Endodermal cell (in vitro differentiated cells): ENCODE measurements at regions not wholly inside any gene's neighbourhood (a gene's known extent, or its start where the extent isn't known, plus 50 kb on each side); places are given as distances from the start of the nearest gene placed in this dataset.

Experiments
- DNase-seq: peaks from one replicate; pipeline ENCODE4 v3.0.0-alpha.2; 2017
- H3K27ac ChIP-seq: 2 replicates; pipeline ENCODE4 v1.5.1; 2013; ENCODE audit warnings: mild to moderate bottlenecking, low read depth, low read length, moderate library complexity
- H3K27me3 ChIP-seq: 2 replicates; pipeline ENCODE4 v1.6.1; 2013; ENCODE audit warnings: mild to moderate bottlenecking, low read length, moderate library complexity; ENCODE audit not compliant: insufficient read depth, control insufficient read depth, poor library complexity, severe bottlenecking
- H3K36me3 ChIP-seq: 2 replicates; pipeline ENCODE4 v1.7.0; 2013; ENCODE audit warnings: mild to moderate bottlenecking, low read length, moderate library complexity; ENCODE audit not compliant: control insufficient read depth, insufficient read depth
- H3K4me1 ChIP-seq: one replicate; pipeline ENCODE4 v1.7.0; 2013; ENCODE audit warnings: low read length; ENCODE audit not compliant: control insufficient read depth, insufficient read depth
- H3K4me3 ChIP-seq: 2 replicates; pipeline ENCODE4 v1.5.1; 2013; ENCODE audit warnings: mild to moderate bottlenecking, low read length, moderate library complexity
- H3K9ac ChIP-seq: 2 replicates; pipeline ENCODE4 v1.6.1; 2013; ENCODE audit warnings: mild to moderate bottlenecking, low read length, moderate library complexity; ENCODE audit not compliant: poor library complexity, severe bottlenecking; ENCODE audit errors: extremely low read depth
- H3K9me3 ChIP-seq: 2 replicates; pipeline ENCODE4 v1.6.1; 2013; ENCODE audit warnings: mild to moderate bottlenecking, low read length, moderate library complexity; ENCODE audit not compliant: control insufficient read depth
- H3K27ac Mint-ChIP-seq: 2 replicates; pipeline ENCODE4 v1.8.0; 2020; ENCODE audit warnings: mixed read lengths
- H3K27me3 Mint-ChIP-seq: 2 replicates; pipeline ENCODE4 v1.8.0; 2021; ENCODE audit warnings: mild to moderate bottlenecking, mixed read lengths; ENCODE audit not compliant: insufficient read depth
- H3K36me3 Mint-ChIP-seq: 2 replicates; pipeline ENCODE4 v1.8.0; 2020; ENCODE audit warnings: low read depth, mixed read lengths
- H3K4me1 Mint-ChIP-seq: 2 replicates; pipeline ENCODE4 v1.8.0; 2020; ENCODE audit warnings: mixed read lengths
- H3K4me3 Mint-ChIP-seq: 2 replicates; pipeline ENCODE4 v1.8.0; 2020; ENCODE audit warnings: mild to moderate bottlenecking, moderate library complexity, mixed read lengths
- H3K9me3 Mint-ChIP-seq: 2 replicates; pipeline ENCODE4 v1.8.0; 2020; ENCODE audit warnings: mild to moderate bottlenecking, mixed read lengths
- CTCF ChIP-seq: fragments of 200-600 bp; sonication (generic); conservative IDR thresholded peaks from 2 replicates; pipeline ENCODE4 v1.5.0; 2021; ENCODE audit warnings: antibody characterized with exemption, mild to moderate bottlenecking
- WGBS, 2 experiments: methylation state at CpG; one replicate each; pipeline versions ENCODE4 v1.1.5 to v1.1.7; 2013; ENCODE audit warnings: missing lambda C conversion rate in 2 of 2, mixed read lengths in 1 of 2; ENCODE audit not compliant: insufficient coverage in 1 of 2, insufficient read length in 1 of 2; 5-methylcytosine and 5-hydroxymethylcytosine counted together

DNA sequence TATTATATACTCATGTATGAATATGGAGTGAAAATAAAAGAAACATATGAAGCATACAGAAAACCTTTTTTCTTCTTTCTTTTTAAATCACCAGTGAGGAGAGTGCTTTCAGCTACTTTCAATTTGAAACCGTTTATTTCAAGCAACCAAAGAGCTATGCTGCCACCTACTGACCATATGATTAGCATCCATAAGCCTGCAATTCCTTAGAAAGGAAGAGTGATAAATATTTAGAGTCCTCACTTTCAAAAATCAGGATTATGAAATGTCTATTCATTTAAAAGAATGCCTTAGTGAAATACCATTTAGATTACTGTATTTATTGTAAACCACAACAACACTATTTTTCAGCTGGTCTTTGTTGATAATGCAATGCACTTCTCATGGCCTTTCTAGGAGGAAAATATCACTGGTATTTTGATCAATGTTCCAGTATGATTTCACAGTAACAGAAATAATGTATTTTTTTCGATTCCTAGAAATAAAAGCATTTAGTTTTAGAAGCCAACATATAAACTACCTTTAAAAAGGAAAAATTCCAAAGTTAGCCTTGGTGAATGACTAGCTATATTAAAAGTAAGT, 667.6 kb downstream of the PCDH18 start:
- Mint-ChIP-seq H3K27ac (no peak overlapping the region), H3K27me3 (no peaks in the 10 kb centered on the region), H3K4me3 (no peak overlapping the region), H3K4me1 (peaks cover 25% of the 10 kb centered on the region), H3K36me3 (no peaks in the 10 kb centered on the region), H3K9me3 (no peaks in the 10 kb centered on the region)
- Histone ChIP-seq H3K27ac (no peak overlapping the region), H3K9ac (no peak overlapping the region), H3K4me1 (no peaks in the 10 kb centered on the region), H3K4me3 (no peak overlapping the region), H3K27me3 (no peaks in the 10 kb centered on the region), H3K9me3 (no peaks in the 10 kb centered on the region), H3K36me3 (no peaks in the 10 kb centered on the region)
- TF ChIP-seq CTCF: peak; percentile 95
- WGBS, 2 experiments: 0% methylated on average over 2 of the region's 2 CpGs; no CpG with 5 or more reads in 1 of the 2 experiments
- DNase-seq: peak; percentile 52

DNA sequence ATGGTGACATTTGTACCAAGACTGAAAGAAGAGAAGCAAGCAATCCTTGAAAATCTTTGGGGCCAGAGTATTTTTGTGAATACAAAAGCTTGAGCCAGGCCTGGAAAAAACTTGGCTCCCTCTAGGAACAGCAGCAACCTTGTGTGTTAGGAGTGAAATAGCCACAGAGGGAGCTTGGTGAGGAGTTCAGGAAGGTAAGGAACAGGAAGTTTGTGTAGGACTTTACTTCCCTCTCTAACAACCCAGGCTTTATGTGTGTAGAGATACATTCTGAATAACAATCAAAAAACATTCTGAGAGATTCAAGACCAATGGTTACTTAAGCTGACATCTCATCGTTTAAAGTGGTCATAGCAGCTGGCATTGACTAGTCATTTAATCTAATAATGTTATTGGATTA, 668.5 kb downstream of the PCDH18 start:
- no peak overlapping the region for H3K9ac ChIP-seq
- Mint-ChIP-seq H3K9me3 (no peaks in the 10 kb centered on the region), H3K36me3 (no peaks in the 10 kb centered on the region), H3K4me1 (peaks cover 25% of the 10 kb centered on the region), H3K27me3 (no peaks in the 10 kb centered on the region), H3K4me3 (no peak overlapping the region), H3K27ac (peak overlapping the region; percentile 57)
- peak; percentile 12 for TF ChIP-seq CTCF
- no peak overlapping the region for H3K27ac ChIP-seq
- peak; percentile 61 for DNase-seq
- no peaks in the 10 kb centered on the region for H3K4me1 ChIP-seq
- no peaks in the 10 kb centered on the region for H3K9me3 ChIP-seq
- H3K27me3 ChIP-seq: no peaks in the 10 kb centered on the region
- H3K4me3 ChIP-seq: no peak overlapping the region
- 0% methylated on average over 1 of the region's 1 CpG; no CpG with 5 or more reads in 1 of the 2 experiments for WGBS, 2 experiments
- H3K36me3 ChIP-seq: no peaks in the 10 kb centered on the region

DNA sequence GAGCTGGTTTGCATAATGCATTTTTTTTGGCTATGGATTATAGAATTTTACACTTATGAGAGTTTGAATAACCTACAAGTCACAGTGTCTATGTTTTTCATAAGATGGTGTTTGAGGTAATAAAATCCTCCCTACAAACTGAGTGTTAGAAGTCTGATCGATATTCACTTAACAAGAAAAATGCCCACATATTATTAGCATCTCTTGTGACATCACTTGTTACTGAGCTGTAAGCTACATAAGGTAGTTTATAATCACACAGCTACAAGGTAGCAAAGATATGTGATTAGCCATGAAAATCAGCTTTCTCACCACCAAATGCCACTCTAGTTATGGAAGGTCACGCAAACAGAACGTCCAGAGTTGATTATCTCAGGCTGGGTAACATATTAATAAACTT, 669.6 kb downstream of the PCDH18 start:
- H3K4me1 Mint-ChIP-seq: peaks cover 25% of the 10 kb centered on the region
- Histone ChIP-seq H3K9me3 (no peaks in the 10 kb centered on the region), H3K27ac (no peak overlapping the region), H3K27me3 (no peaks in the 10 kb centered on the region), H3K4me3 (no peak overlapping the region), H3K36me3 (no peaks in the 10 kb centered on the region), H3K9ac (no peak overlapping the region), H3K4me1 (no peaks in the 10 kb centered on the region)
- TF ChIP-seq CTCF: no peak
- WGBS, 2 experiments: 80% methylated on average over 2 of the region's 3 CpGs; no CpG with 5 or more reads in 1 of the 2 experiments
- no peak overlapping the region for H3K27ac Mint-ChIP-seq
- no peaks in the 10 kb centered on the region for H3K27me3 Mint-ChIP-seq
- DNase-seq: no peak
- no peaks in the 10 kb centered on the region for H3K36me3 Mint-ChIP-seq
- no peaks in the 10 kb centered on the region for H3K9me3 Mint-ChIP-seq
- no peak overlapping the region for H3K4me3 Mint-ChIP-seq
